HEK293 (cell line): ENCODE measurements at regions not wholly inside any gene's neighbourhood (a gene's known extent, or its start where the extent isn't known, plus 50 kb on each side); places are given as distances from the start of the nearest gene placed in this dataset.

ENCODE experiments used
- CTCF ChIA-PET: fragments of 350-600 bp; formaldehyde crosslinking; extraction: SDS; loops from one replicate; lab custom pipeline; 2021; ENCODE audit warnings: antibody characterized with exemption; lab: Yijun Ruan, JAX
- POLR2A ChIA-PET: fragments of 300-600 bp; formaldehyde crosslinking; extraction: SDS; loops from one replicate; lab custom pipeline; 2020; ENCODE audit warnings: antibody characterized with exemption, inconsistent platforms; lab: Yijun Ruan, JAX
- H3K27ac ChIP-seq: fragments of 200-500 bp; sonication (Bioruptor generic); 2 replicates; pipeline ENCODE4 v1.5.1; 2014; ENCODE audit warnings: low read depth, low read length, control low read depth, inconsistent platforms; ENCODE audit errors: extremely low read depth
- H3K36me3 ChIP-seq, 2 experiments: fragments of 200-500 bp in 1 of 2; sonication (Bioruptor generic) in 1 of 2; 1 replicate in 1 of 2; 2 replicates in 1 of 2; pipeline ENCODE4 v1.5.1; 2014 to 2017; ENCODE audit warnings: inconsistent platforms in 2 of 2, low read length in 2 of 2; ENCODE audit not compliant: control insufficient read depth in 2 of 2, insufficient read depth in 1 of 2
- H3K4me1 ChIP-seq: fragments of 200-500 bp; sonication (Bioruptor generic); 2 replicates; pipeline ENCODE4 v1.5.1; 2014; ENCODE audit warnings: mild to moderate bottlenecking, low read length, inconsistent platforms; ENCODE audit not compliant: control insufficient read depth, insufficient read depth
- H3K4me3 ChIP-seq: 2 replicates; pipeline ENCODE4 v1.5.1; 2011; ENCODE audit warnings: low read depth, mild to moderate bottlenecking, control low read depth, low read length, moderate library complexity
- H3K9me3 ChIP-seq: fragments of 200-500 bp; sonication (Bioruptor generic); 2 replicates; pipeline ENCODE4 v1.5.1; 2014; ENCODE audit warnings: low read depth, low read length, inconsistent platforms; ENCODE audit not compliant: control insufficient read depth, insufficient read depth
- BCL11B ChIP-seq: fragments of 450-650 bp; formaldehyde crosslinking; IDR thresholded peaks from 2 replicates; pipeline ENCODE4 v1.5.1; 2016; ENCODE audit warnings: low read depth, missing biosample characterization, missing genetic modification characterization
- EGR2 ChIP-seq: fragments of 450-650 bp; formaldehyde crosslinking; IDR thresholded peaks from 2 replicates; pipeline ENCODE4 v1.5.1; 2016; ENCODE audit warnings: low read depth, missing biosample characterization, missing genetic modification characterization
- KLF16 ChIP-seq: fragments of 450-650 bp; formaldehyde crosslinking; IDR thresholded peaks from 2 replicates; pipeline ENCODE4 v1.5.1; 2017; ENCODE audit warnings: missing biosample characterization, missing genetic modification characterization
- MEIS1 ChIP-seq: sonication (generic); formaldehyde crosslinking; IDR thresholded peaks from 2 replicates; pipeline ENCODE4 v1.8.1; 2022; ENCODE audit warnings: missing genetic modification reagents, mild to moderate bottlenecking, borderline replicate concordance
- SETDB1 ChIP-seq: IDR thresholded peaks from one replicate; pipeline ENCODE4 v1.6.1; 2017; ENCODE audit warnings: mild to moderate bottlenecking, low read length, moderate library complexity, mixed read lengths; ENCODE audit not compliant: insufficient read length
- SP3 ChIP-seq: fragments of 450-650 bp; formaldehyde crosslinking; IDR thresholded peaks from 2 replicates; pipeline ENCODE4 v1.5.1; 2016; ENCODE audit warnings: missing biosample characterization, missing genetic modification characterization
- ZBTB8A ChIP-seq: fragments of 450-650 bp; formaldehyde crosslinking; IDR thresholded peaks from 2 replicates; pipeline ENCODE4 v1.5.1; 2016; ENCODE audit warnings: missing biosample characterization, missing genetic modification characterization
- ZFP3 ChIP-seq: fragments of 450-650 bp; formaldehyde crosslinking; IDR thresholded peaks from 2 replicates; pipeline ENCODE4 v1.5.1; 2016; ENCODE audit warnings: low read depth, missing biosample characterization, missing genetic modification characterization
- ZNF169 ChIP-seq: fragments of 450-650 bp; formaldehyde crosslinking; IDR thresholded peaks from 2 replicates; pipeline ENCODE4 v1.5.1; 2016; ENCODE audit warnings: missing biosample characterization, missing genetic modification characterization
- ZNF24 ChIP-seq: fragments of 450-650 bp; formaldehyde crosslinking; IDR thresholded peaks from 2 replicates; pipeline ENCODE4 v1.5.1; 2016; ENCODE audit warnings: missing biosample characterization, missing genetic modification characterization
- ZNF274 ChIP-seq, 2 experiments: fragments of 200-500 bp in 1 of 2; fragments of 450-650 bp in 1 of 2; sonication (Bioruptor generic) in 1 of 2; formaldehyde crosslinking in 1 of 2; IDR thresholded peaks; 2 replicates each; pipeline versions ENCODE4 v1.5.1 to v1.6.1; 2014 to 2016; ENCODE audit warnings: borderline replicate concordance in 1 of 2, inconsistent platforms in 1 of 2, low read length in 1 of 2, missing biosample characterization in 1 of 2, missing genetic modification characterization in 1 of 2
- ZNF302 ChIP-seq: fragments of 450-650 bp; formaldehyde crosslinking; IDR thresholded peaks from 2 replicates; pipeline ENCODE4 v1.5.1; 2016; ENCODE audit warnings: missing biosample characterization, missing genetic modification characterization, low read depth
- ZNF341 ChIP-seq: fragments of 450-650 bp; formaldehyde crosslinking; IDR thresholded peaks from 2 replicates; pipeline ENCODE4; 2016; ENCODE audit warnings: low read depth, missing biosample characterization, missing genetic modification characterization
- ZNF350 ChIP-seq: fragments of 450-650 bp; formaldehyde crosslinking; IDR thresholded peaks from 2 replicates; pipeline ENCODE4 v1.5.0; 2017; ENCODE audit warnings: missing biosample characterization, mild to moderate bottlenecking, missing genetic modification characterization
- ZNF354C ChIP-seq: fragments of 450-650 bp; formaldehyde crosslinking; IDR thresholded peaks from 2 replicates; pipeline ENCODE4 v1.5.1; 2016; ENCODE audit warnings: missing biosample characterization, missing genetic modification characterization, low read depth, borderline replicate concordance
- ZNF391 ChIP-seq: fragments of 450-650 bp; formaldehyde crosslinking; IDR thresholded peaks from 2 replicates; pipeline ENCODE4 v1.5.1; 2016; ENCODE audit warnings: low read depth, missing biosample characterization, missing genetic modification characterization, borderline replicate concordance
- ZNF501 ChIP-seq: fragments of 450-650 bp; formaldehyde crosslinking; IDR thresholded peaks from 2 replicates; pipeline ENCODE4 v1.5.1; 2016; ENCODE audit warnings: missing biosample characterization, missing genetic modification characterization
- ZNF548 ChIP-seq: fragments of 450-650 bp; formaldehyde crosslinking; IDR thresholded peaks from 2 replicates; pipeline ENCODE4 v1.5.1; 2016; ENCODE audit warnings: missing biosample characterization, missing genetic modification characterization
- ZNF555 ChIP-seq: fragments of 450-650 bp; formaldehyde crosslinking; conservative IDR thresholded peaks from 2 replicates; pipeline ENCODE4 v1.5.1; 2017; ENCODE audit warnings: missing biosample characterization, mild to moderate bottlenecking, missing genetic modification characterization, inconsistent platforms
- ZNF596 ChIP-seq: fragments of 450-650 bp; IDR thresholded peaks from 2 replicates; pipeline ENCODE4 v1.5.0; 2018; ENCODE audit warnings: missing biosample characterization, mild to moderate bottlenecking, missing genetic modification characterization, moderate library complexity
- ZNF623 ChIP-seq: fragments of 450-650 bp; formaldehyde crosslinking; IDR thresholded peaks from 2 replicates; pipeline ENCODE4 v1.5.1; 2016; ENCODE audit warnings: missing biosample characterization, missing genetic modification characterization
- ZNF664 ChIP-seq: fragments of 450-650 bp; formaldehyde crosslinking; IDR thresholded peaks from 2 replicates; pipeline ENCODE4 v1.5.1; 2016; ENCODE audit warnings: missing biosample characterization, missing genetic modification characterization
- ZNF707 ChIP-seq: fragments of 450-650 bp; formaldehyde crosslinking; IDR thresholded peaks from 2 replicates; pipeline ENCODE4 v1.5.1; 2016; ENCODE audit warnings: missing biosample characterization, missing genetic modification characterization
- TF ChIP-seq, protein P1 (sequence below): fragments of 450-650 bp; formaldehyde crosslinking; IDR thresholded peaks from 2 replicates; pipeline ENCODE4 v1.5.1; 2017; ENCODE audit warnings: missing biosample characterization, missing genetic modification characterization
- TF ChIP-seq, protein P2 (sequence below): fragments of 450-650 bp; formaldehyde crosslinking; IDR thresholded peaks from 2 replicates; pipeline ENCODE4 v1.5.1; 2016; ENCODE audit warnings: missing biosample characterization, missing genetic modification characterization
- TF ChIP-seq, protein P3 (sequence below): fragments of 450-650 bp; formaldehyde crosslinking; IDR thresholded peaks from 2 replicates; pipeline ENCODE4 v1.5.1; 2016; ENCODE audit warnings: missing biosample characterization, missing genetic modification characterization
- TF ChIP-seq, protein P4 (sequence below): fragments of 450-650 bp; formaldehyde crosslinking; IDR thresholded peaks from 2 replicates; pipeline ENCODE4 v1.5.1; 2016; ENCODE audit warnings: missing biosample characterization, missing genetic modification characterization
- TF ChIP-seq, protein P5 (sequence below): fragments of 450-650 bp; formaldehyde crosslinking; IDR thresholded peaks from 2 replicates; pipeline ENCODE4 v1.5.1; 2016; ENCODE audit warnings: missing biosample characterization, missing genetic modification characterization, low read depth

DNA sequence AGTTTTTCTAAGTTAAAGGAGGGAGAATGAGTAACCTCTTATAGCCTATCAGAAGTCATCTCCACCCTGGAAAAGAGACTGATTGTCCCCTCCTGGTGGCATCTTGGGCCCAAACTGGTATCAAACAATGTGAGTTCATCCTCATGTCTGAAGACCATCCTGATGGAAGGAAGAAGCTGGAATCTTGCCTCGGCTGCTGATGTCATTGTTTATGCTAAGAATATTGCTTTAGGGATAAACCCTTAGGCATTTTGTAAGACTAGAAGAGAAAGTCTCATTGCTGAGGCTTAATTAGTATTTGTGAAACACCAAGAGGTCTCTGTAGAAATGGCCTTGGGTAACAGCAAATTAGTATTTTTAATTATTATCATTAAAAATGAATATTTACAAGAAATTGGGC is 65.7 kb upstream of the KCNN2 start:
- POLR2A ChIA-PET, result no interaction called here
- Histone ChIP-seq H3K36me3 (no peaks in the 10 kb centered on the region), H3K4me1 (no peaks in the 10 kb centered on the region)
- no peak for TF ChIP-seq ZNF664
- no peak for TF ChIP-seq ZNF169 (tag by site-specific recombination)
- TF ChIP-seq ZNF302 (tag by site-specific recombination), result no peak
- no peak for TF ChIP-seq MEIS1 (CRISPR knock-in tag)
- TF ChIP-seq ZBTB8A, result no peak
- TF ChIP-seq, protein P1, sequence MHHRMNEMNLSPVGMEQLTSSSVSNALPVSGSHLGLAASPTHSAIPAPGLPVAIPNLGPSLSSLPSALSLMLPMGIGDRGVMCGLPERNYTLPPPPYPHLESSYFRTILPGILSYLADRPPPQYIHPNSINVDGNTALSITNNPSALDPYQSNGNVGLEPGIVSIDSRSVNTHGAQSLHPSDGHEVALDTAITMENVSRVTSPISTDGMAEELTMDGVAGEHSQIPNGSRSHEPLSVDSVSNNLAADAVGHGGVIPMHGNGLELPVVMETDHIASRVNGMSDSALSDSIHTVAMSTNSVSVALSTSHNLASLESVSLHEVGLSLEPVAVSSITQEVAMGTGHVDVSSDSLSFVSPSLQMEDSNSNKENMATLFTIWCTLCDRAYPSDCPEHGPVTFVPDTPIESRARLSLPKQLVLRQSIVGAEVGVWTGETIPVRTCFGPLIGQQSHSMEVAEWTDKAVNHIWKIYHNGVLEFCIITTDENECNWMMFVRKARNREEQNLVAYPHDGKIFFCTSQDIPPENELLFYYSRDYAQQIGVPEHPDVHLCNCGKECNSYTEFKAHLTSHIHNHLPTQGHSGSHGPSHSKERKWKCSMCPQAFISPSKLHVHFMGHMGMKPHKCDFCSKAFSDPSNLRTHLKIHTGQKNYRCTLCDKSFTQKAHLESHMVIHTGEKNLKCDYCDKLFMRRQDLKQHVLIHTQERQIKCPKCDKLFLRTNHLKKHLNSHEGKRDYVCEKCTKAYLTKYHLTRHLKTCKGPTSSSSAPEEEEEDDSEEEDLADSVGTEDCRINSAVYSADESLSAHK (tag by site-specific recombination), result no peak
- no peak for TF ChIP-seq ZNF707 (tag by site-specific recombination)
- TF ChIP-seq ZNF555 (tag by site-specific recombination), result no peak
- TF ChIP-seq SETDB1, result no peak
- no peak for TF ChIP-seq ZNF274 (IDR thresholded peaks at IDR 0.05; ENCODE audit: low read length)
- TF ChIP-seq ZNF274 (tag by site-specific recombination; IDR thresholded peaks at IDR 0.05; ENCODE audit: borderline replicate concordance), result no peak
- no peak for TF ChIP-seq SP3
- no peak for TF ChIP-seq ZNF501 (tag by site-specific recombination)
- TF ChIP-seq, protein P2, sequence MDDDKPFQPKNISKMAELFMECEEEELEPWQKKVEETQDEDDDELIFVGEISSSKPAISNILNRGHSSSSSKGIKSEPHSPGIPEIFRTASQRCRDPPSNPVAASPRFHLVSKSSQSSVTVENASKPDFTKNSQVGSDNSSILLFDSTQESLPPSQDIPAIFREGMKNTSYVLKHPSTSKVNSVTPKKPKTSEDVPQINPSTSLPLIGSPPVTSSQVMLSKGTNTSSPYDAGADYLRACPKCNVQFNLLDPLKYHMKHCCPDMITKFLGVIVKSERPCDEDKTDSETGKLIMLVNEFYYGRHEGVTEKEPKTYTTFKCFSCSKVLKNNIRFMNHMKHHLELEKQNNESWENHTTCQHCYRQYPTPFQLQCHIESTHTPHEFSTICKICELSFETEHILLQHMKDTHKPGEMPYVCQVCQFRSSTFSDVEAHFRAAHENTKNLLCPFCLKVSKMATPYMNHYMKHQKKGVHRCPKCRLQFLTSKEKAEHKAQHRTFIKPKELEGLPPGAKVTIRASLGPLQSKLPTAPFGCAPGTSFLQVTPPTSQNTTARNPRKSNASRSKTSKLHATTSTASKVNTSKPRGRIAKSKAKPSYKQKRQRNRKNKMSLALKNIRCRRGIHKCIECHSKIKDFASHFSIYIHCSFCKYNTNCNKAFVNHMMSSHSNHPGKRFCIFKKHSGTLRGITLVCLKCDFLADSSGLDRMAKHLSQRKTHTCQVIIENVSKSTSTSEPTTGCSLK (tag by site-specific recombination), result no peak
- TF ChIP-seq BCL11B (tag by site-specific recombination), result no peak
- no peak for TF ChIP-seq EGR2 (tag by site-specific recombination)
- no peak for TF ChIP-seq ZFP3
- TF ChIP-seq, protein P3, sequence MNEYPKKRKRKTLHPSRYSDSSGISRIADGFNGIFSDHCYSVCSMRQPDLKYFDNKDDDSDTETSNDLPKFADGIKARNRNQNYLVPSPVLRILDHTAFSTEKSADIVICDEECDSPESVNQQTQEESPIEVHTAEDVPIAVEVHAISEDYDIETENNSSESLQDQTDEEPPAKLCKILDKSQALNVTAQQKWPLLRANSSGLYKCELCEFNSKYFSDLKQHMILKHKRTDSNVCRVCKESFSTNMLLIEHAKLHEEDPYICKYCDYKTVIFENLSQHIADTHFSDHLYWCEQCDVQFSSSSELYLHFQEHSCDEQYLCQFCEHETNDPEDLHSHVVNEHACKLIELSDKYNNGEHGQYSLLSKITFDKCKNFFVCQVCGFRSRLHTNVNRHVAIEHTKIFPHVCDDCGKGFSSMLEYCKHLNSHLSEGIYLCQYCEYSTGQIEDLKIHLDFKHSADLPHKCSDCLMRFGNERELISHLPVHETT (tag by site-specific recombination), result no peak
- TF ChIP-seq ZNF24, result no peak
- TF ChIP-seq ZNF341 (tag by site-specific recombination), result no peak
- no peak for TF ChIP-seq ZNF548 (tag by site-specific recombination)
- TF ChIP-seq, all 188 proteins: peak for 0
- CTCF ChIA-PET, result no interaction called here
- Histone ChIP-seq H3K4me3 (no peak overlapping the region), H3K27ac (no peak overlapping the region), H3K9me3 (no peaks in the 10 kb centered on the region)

DNA sequence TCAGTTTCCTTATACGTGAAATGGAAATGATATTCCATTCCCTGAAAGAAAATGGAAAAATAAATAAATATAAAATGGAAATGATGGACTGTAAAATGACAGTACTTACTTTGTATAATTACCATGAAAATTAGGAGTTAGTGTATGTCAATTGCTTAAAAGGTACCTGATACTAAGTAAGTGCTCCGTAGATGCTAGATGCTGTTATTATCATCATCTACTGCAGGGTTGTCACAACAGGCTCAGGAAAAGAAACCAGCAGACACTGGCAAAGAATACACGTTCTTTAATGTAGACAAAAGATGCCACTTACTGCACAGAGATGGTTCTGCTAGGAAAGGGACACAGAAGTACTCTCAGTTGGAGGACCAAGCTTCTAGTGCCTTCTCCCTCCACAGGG is 64.0 kb upstream of the KCNN2 start:
- Histone ChIP-seq H3K4me1 (no peaks in the 10 kb centered on the region), H3K9me3 (no peaks in the 10 kb centered on the region), H3K27ac (no peak overlapping the region), H3K4me3 (no peak overlapping the region), H3K36me3 (no peaks in the 10 kb centered on the region)
- CTCF ChIA-PET, result no interaction called here
- POLR2A ChIA-PET, result no interaction called here
- TF ChIP-seq KLF16 (tag by site-specific recombination), result no peak
- TF ChIP-seq ZNF354C (tag by site-specific recombination), result no peak
- no peak for TF ChIP-seq ZNF596 (tag by site-specific recombination)
- no peak for TF ChIP-seq ZNF350 (tag by site-specific recombination)
- TF ChIP-seq ZNF391 (tag by site-specific recombination), result no peak
- TF ChIP-seq, protein P4, sequence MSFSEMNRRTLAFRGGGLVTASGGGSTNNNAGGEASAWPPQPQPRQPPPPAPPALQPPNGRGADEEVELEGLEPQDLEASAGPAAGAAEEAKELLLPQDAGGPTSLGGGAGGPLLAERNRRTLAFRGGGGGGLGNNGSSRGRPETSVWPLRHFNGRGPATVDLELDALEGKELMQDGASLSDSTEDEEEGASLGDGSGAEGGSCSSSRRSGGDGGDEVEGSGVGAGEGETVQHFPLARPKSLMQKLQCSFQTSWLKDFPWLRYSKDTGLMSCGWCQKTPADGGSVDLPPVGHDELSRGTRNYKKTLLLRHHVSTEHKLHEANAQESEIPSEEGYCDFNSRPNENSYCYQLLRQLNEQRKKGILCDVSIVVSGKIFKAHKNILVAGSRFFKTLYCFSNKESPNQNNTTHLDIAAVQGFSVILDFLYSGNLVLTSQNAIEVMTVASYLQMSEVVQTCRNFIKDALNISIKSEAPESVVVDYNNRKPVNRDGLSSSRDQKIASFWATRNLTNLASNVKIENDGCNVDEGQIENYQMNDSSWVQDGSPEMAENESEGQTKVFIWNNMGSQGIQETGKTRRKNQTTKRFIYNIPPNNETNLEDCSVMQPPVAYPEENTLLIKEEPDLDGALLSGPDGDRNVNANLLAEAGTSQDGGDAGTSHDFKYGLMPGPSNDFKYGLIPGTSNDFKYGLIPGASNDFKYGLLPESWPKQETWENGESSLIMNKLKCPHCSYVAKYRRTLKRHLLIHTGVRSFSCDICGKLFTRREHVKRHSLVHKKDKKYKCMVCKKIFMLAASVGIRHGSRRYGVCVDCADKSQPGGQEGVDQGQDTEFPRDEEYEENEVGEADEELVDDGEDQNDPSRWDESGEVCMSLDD (tag by site-specific recombination), result no peak
- TF ChIP-seq, protein P5, sequence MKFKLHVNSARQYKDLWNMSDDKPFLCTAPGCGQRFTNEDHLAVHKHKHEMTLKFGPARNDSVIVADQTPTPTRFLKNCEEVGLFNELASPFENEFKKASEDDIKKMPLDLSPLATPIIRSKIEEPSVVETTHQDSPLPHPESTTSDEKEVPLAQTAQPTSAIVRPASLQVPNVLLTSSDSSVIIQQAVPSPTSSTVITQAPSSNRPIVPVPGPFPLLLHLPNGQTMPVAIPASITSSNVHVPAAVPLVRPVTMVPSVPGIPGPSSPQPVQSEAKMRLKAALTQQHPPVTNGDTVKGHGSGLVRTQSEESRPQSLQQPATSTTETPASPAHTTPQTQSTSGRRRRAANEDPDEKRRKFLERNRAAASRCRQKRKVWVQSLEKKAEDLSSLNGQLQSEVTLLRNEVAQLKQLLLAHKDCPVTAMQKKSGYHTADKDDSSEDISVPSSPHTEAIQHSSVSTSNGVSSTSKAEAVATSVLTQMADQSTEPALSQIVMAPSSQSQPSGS (tag by site-specific recombination), result no peak
- TF ChIP-seq ZNF623 (tag by site-specific recombination), result no peak
